OCI-LY1 (cell line): ENCODE measurements at regions not wholly inside any gene's neighbourhood (a gene's known extent, or its start where the extent isn't known, plus 50 kb on each side); places are given as distances from the start of the nearest gene placed in this dataset.

Source experiments
- CTCF ChIP-seq: fragments of 200-600 bp; sonication (generic), shearing (Covaris generic); IDR thresholded peaks from 2 replicates; pipeline ENCODE4 v1.5.1; 2017; ENCODE audit warnings: mild to moderate bottlenecking, antibody characterized with exemption, low read length, moderate library complexity, mixed read lengths
- EZH2 ChIP-seq: fragments of 200-600 bp; sonication (generic), shearing (Covaris generic); IDR thresholded peaks from 2 replicates; pipeline ENCODE4 v1.8.0; 2017; ENCODE audit warnings: borderline replicate concordance, mixed run types, mild to moderate bottlenecking, antibody characterized with exemption, low read length, moderate library complexity, mixed read lengths

- TF ChIP-seq CTCF (no peak), EZH2 (no peak)
These were observed 568.4 kb downstream of the ZNF608 start for GRCh38 chr5:124178050-124178449.
